Left ventricle myocardium inferior (tissue), 1 donor: ENCODE measurements at regions not wholly inside any gene's neighbourhood (a gene's known extent, or its start where the extent isn't known, plus 50 kb on each side); places are given as distances from the start of the nearest gene placed in this dataset.

Source experiments
- DNase-seq: peaks from one replicate; pipeline ENCODE4 v3.0.0-alpha.2; 2020
- H3K27ac ChIP-seq: fragments of 200-600 bp; replicated peaks from 2 replicates; pipeline ENCODE4 v1.8.0; 2021
- H3K27me3 ChIP-seq: fragments of 200-600 bp; 2 replicates; pipeline ENCODE4 v1.8.0; 2021; ENCODE audit warnings: low read depth
- H3K36me3 ChIP-seq: fragments of 200-600 bp; 2 replicates; pipeline ENCODE4 v1.8.0; 2021
- H3K4me1 ChIP-seq: fragments of 200-600 bp; 2 replicates; pipeline ENCODE4 v1.8.0; 2021
- H3K4me3 ChIP-seq: fragments of 200-600 bp; 2 replicates; pipeline ENCODE4 v1.8.0; 2021; ENCODE audit warnings: mild to moderate bottlenecking, moderate library complexity
- H3K9me3 ChIP-seq: fragments of 200-600 bp; replicated peaks from 2 replicates; pipeline ENCODE4 v1.8.0; 2021
- intact Hi-C: fragments of 100-400 bp; cut with micrococcal nuclease; formaldehyde crosslinking; loops from one replicate; pipeline ENCODE4 v1.11.0; 2022
- TF ChIP-seq, protein P1 (sequence below): fragments of 200-600 bp; IDR thresholded peaks from 2 replicates; pipeline ENCODE4 v1.8.0; 2021; ENCODE audit warnings: antibody characterized with exemption, mild to moderate bottlenecking, borderline replicate concordance
- donor health status: DM: no; HTN: yes; CAD: no; lungs with severe emphysema.

DNA sequence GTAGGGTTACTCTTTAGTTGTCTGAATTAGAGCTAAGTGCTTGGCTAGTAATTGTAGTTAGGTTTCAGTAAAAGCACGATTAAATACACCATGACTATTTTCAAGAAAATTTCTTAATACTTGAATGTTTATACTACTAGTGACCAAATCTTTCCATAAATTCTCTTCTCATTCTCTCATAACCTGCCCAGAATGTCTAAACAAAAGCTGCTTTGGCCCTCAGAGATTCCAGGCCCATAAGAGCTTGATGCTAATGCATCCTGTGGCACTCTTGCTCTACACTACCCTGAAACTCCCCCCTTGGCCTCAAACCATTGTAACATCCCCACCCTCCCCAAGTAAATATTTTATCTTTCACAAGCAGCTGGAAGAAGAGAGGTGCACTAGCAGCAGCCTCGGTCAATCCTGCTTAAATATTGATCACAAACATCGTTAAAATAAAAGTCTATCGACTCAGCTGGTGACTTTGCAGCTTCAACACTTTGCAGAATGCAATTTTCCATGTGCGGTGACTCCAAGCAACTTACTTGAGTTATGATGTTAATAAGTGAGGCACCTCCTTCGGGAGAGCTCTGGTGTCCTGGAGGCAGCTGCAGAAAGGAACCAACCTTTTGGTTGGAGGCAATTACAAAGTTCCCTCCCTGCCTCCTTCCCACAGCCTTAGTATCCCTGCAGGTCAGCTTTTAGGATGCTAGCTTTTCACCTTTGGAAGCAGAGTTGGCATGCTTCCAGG is 315.6 kb upstream of the PLXNA2 start:
- intact Hi-C loops, result no loop called here
- Histone ChIP-seq H3K4me1 (no peaks in the 10 kb centered on the region), H3K4me3 (no peak overlapping the region), H3K9me3 (no peaks in the 10 kb centered on the region), H3K27me3 (no peaks in the 10 kb centered on the region), H3K27ac (no peak overlapping the region), H3K36me3 (no peaks in the 10 kb centered on the region)
- no peak for DNase-seq
- TF ChIP-seq, protein P1, sequence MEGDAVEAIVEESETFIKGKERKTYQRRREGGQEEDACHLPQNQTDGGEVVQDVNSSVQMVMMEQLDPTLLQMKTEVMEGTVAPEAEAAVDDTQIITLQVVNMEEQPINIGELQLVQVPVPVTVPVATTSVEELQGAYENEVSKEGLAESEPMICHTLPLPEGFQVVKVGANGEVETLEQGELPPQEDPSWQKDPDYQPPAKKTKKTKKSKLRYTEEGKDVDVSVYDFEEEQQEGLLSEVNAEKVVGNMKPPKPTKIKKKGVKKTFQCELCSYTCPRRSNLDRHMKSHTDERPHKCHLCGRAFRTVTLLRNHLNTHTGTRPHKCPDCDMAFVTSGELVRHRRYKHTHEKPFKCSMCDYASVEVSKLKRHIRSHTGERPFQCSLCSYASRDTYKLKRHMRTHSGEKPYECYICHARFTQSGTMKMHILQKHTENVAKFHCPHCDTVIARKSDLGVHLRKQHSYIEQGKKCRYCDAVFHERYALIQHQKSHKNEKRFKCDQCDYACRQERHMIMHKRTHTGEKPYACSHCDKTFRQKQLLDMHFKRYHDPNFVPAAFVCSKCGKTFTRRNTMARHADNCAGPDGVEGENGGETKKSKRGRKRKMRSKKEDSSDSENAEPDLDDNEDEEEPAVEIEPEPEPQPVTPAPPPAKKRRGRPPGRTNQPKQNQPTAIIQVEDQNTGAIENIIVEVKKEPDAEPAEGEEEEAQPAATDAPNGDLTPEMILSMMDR, result no peak

DNA sequence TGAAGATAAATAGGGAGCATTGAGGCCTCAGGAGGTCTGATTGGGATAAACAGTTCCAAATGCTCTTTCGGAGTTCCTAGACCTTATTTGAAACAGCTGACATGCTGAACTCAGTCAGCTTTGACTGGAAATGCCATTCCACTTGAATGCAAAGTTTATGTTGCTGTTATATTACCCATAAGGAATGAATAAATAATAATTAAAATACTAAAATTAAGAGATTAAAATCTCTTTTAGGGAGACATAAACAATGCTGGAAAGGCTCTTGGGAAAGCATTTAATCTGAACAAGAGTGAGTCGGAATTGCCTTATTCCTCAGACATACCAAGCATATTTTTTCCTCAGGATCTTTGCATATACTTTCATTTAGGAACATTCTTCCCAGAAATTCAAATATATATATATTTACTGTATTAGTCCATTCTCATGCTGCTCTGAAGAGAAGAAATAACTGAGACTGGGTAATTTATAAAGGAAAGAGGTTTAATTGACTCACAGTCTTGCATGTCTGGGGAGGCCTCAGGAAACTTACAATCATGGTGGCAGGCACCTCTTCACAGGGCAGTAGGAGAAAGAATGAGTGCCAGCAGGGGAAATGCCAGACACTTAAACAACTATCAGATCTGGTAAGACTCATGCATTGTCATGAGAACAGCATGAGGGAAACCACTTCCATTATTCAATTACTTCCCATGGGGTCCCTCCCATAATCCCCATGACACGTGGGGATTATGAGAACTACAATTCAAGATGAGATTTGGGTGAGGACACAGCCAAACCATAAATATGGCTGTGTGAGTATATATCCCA is 318.2 kb upstream of the PLXNA2 start:
- no peak for DNase-seq
- Histone ChIP-seq H3K27me3 (no peaks in the 10 kb centered on the region), H3K27ac (no peak overlapping the region), H3K4me1 (no peaks in the 10 kb centered on the region), H3K36me3 (no peaks in the 10 kb centered on the region), H3K4me3 (no peak overlapping the region), H3K9me3 (no peaks in the 10 kb centered on the region)
- TF ChIP-seq, protein P1, result no peak
- intact Hi-C loops, result no loop called here

DNA sequence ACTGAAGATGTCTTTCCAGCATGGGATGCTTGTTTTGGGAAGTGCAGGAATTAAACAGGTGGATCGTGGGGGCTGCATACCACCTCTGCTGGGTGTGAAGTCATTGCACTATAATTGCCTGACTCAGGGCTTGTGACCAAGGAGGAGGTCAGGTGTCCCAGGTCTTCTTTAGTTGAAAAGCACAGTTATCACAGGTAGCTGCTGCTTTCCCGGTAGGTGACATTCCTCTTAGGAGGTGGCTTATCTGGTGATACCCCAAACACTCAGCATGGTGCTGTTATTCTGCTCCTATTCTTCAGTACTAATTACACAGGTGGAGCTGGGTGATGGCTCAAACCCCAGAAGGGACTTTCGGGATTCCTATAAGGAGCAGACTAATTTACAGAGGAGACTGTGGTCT is 320.3 kb upstream of the PLXNA2 start:
- Histone ChIP-seq H3K4me3 (no peak overlapping the region), H3K4me1 (no peaks in the 10 kb centered on the region), H3K27ac (no peak overlapping the region), H3K36me3 (no peaks in the 10 kb centered on the region), H3K27me3 (no peaks in the 10 kb centered on the region), H3K9me3 (no peaks in the 10 kb centered on the region)
- TF ChIP-seq, protein P1, result no peak
- intact Hi-C loops, result no loop called here
- DNase-seq, result no peak

DNA sequence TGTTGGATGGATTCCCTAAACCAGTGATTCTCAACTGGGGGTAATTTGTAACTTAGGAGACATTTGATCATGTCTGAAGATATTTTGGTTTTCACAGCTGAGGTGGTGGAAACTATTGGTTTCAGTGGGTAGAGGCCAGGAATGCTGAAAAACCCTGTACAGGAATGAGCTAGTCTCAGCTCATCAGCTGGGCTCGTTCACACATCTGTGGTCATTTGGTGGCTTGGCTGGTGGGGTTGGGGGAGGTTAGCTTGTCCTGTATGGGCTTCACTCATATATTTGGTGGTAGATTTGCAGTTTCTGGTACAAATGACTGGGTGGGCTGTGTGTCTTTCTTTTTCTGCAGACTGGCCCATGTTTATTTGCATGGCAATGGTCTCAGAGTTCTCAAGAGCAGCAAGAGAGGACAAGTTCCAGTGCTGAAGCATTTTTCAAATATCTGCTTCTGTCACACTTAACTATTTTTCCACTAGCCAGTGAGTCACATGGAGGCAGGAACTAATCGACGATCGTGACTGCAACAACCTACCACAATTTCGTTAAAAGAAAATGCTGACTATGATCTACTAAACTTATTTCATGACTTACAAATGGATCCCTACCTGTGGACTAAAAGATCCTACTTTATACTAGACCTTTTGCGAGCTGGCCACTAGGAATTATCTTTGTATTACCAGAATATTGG is 321.7 kb upstream of the PLXNA2 start:
- H3K4me1 ChIP-seq, result no peaks in the 10 kb centered on the region
- TF ChIP-seq, protein P1, result no peak
- no peak overlapping the region for H3K27ac ChIP-seq
- no peak overlapping the region for H3K4me3 ChIP-seq
- peaks cover 5% of the 10 kb centered on the region for H3K9me3 ChIP-seq
- no peaks in the 10 kb centered on the region for H3K36me3 ChIP-seq
- no peaks in the 10 kb centered on the region for H3K27me3 ChIP-seq
- no peak for DNase-seq
- intact Hi-C loops, result no loop called here

DNA sequence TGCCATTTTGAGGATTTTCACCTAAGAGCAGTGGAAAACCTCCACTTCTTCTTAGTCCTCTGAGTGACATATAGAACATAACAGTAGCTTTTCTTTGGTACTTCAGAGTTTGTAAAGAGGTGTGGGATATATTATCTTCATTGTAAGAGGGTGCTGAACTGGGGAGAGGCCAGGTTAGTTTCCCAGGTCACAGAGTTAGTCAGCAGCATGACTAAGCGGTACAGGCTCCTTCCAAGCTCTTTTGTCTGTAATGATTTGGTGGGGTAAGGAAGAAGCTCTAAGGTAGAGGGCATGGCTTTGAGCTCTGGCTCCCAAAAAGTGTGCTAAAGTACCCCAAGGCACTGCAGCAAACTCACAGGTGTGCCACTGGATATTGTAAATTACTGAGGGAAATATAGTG is 325.0 kb upstream of the PLXNA2 start:
- TF ChIP-seq, protein P1, result no peak
- no peak for DNase-seq
- H3K36me3 ChIP-seq, result no peaks in the 10 kb centered on the region
- no peak overlapping the region for H3K4me3 ChIP-seq
- no peaks in the 10 kb centered on the region for H3K27me3 ChIP-seq
- H3K9me3 ChIP-seq, result peaks cover 5% of the 10 kb centered on the region
- intact Hi-C loops, result no loop called here
- no peak overlapping the region for H3K27ac ChIP-seq
- H3K4me1 ChIP-seq, result no peaks in the 10 kb centered on the region
